ENCODE measurements at regions not wholly inside any gene's neighbourhood (a gene's known extent, or its start where the extent isn't known, plus 50 kb on each side); places are given as distances from the start of the nearest gene placed in this dataset.

GRCh38 chr20:16810216-16810615, 62.1 kb downstream of the OTOR start:
- H3K79me2 ChIP-seq (ENCODE audit: control insufficient read depth, insufficient read depth, low read length) = no peaks in the 10 kb centered on the region
- no peak overlapping the region for H2AFZ ChIP-seq (ENCODE audit: control insufficient read depth, low read depth, low read length)
- SMC1A ChIA-PET (ENCODE audit: uncharacterized antibody, unreplicated experiment) = interaction anchor here (0.7 to 1.5 kb wide), 3 partner anchors 12 to 622 kb away, joined by 3 to 4 read pairs (median 3); no protein-coding TSS in a partner anchor
- ATAC-seq = no peak
- DNase-seq (ENCODE audit: low read depth, low spot score) = no peak
- H4K20me1 ChIP-seq (ENCODE audit: control insufficient read depth, insufficient read depth) = no peaks in the 10 kb centered on the region
- in situ Hi-C loops (cut with MboI) = no loop called here
- TF ChIP-seq NR2F1 (conservative IDR thresholded peaks at IDR 0.05) (no peak), ZNF274 (IDR thresholded peaks at IDR 0.05; ENCODE audit: insufficient read depth, insufficient read length) (no peak), EZH2 (IDR thresholded peaks at IDR 0.05; ENCODE audit: borderline replicate concordance, control insufficient read depth, low read depth, low read length) (no peak), EGR1 (IDR thresholded peaks at IDR 0.05; ENCODE audit: borderline replicate concordance in 1 of 2, low read depth in 2 of 2, low read length in 2 of 2) (no peak), TCF3 (IDR thresholded peaks at IDR 0.05; ENCODE audit: borderline replicate concordance, insufficient read depth, low read depth, low read length) (no peak), SIX5 (IDR thresholded peaks at IDR 0.05; ENCODE audit: low read depth, low read length, severe bottlenecking) (no peak), BRCA1 (IDR thresholded peaks at IDR 0.05; ENCODE audit: low read depth, low read length) (no peak), CEBPB (IDR thresholded peaks at IDR 0.05; ENCODE audit: borderline replicate concordance in 1 of 2, low read depth in 2 of 2, low read length in 2 of 2) (no peak), ZNF207 (IDR thresholded peaks at IDR 0.05; ENCODE audit: borderline replicate concordance) (no peak), E2F8 (IDR thresholded peaks at IDR 0.05; ENCODE audit: low read depth, partially characterized antibody) (no peak), USF1 (IDR thresholded peaks at IDR 0.05; ENCODE audit: borderline replicate concordance, extremely low read length, insufficient read depth, low read depth, low read length) (no peak), IKZF2 (IDR thresholded peaks at IDR 0.05) (no peak), DPF2 (IDR thresholded peaks at IDR 0.05) (no peak), RBBP5 (conservative IDR thresholded peaks at IDR 0.05) (no peak), LARP7 (IDR thresholded peaks at IDR 0.05) (no peak), BMI1 (IDR thresholded peaks at IDR 0.05; ENCODE audit: borderline replicate concordance) (no peak), EED (IDR thresholded peaks at IDR 0.05; ENCODE audit: low read depth) (no peak), JUNB (IDR thresholded peaks at IDR 0.05) (no peak), HCFC1 (IDR thresholded peaks at IDR 0.05; ENCODE audit: low read length) (no peak)
- FAIRE-seq = no peak
- H3K4me1 ChIP-seq (ENCODE audit: control insufficient read depth, insufficient read depth, low read length) = no peaks in the 10 kb centered on the region
- H3K27me3 ChIP-seq (replicated peaks in 1 of 2; ENCODE audit: control insufficient read depth in 2 of 2, insufficient read depth in 2 of 2, low read length in 1 of 2) = no peaks in the 10 kb centered on the region; a peak in 2 of 4 replicates
- H3K9ac ChIP-seq (ENCODE audit: control insufficient read depth, insufficient read depth, low read length) = no peak overlapping the region
- RAD21 ChIA-PET (ENCODE audit: unreplicated experiment) = no interaction called here
- H3K4me2 ChIP-seq (ENCODE audit: control insufficient read depth, insufficient read depth) = no peak overlapping the region
- POLR2A ChIA-PET = no interaction called here
- CTCF ChIA-PET = interaction anchor here (1.0 to 6.2 kb wide), 3 partner anchors 11 to 620 kb away, joined by 3 to 48 read pairs (median 3); no protein-coding TSS in a partner anchor
- BruUV-seq (replicated peaks) = no TSS peak
- no peaks in the 10 kb centered on the region for H3K36me3 ChIP-seq (ENCODE audit: control insufficient read depth in 2 of 2, insufficient read depth in 2 of 2, low read length in 1 of 2)
- WGBS (ENCODE audit: insufficient coverage, insufficient replicate concordance, low lambda C conversion rate, missing lambda C conversion rate) = 24% methylated on average over 3 of the region's 3 CpGs
- intact Hi-C loops (cut with micrococcal nuclease; ENCODE audit: unreplicated experiment) = no loop called here
- no peaks in the 10 kb centered on the region for H3K9me3 ChIP-seq (replicated peaks; ENCODE audit: control insufficient read depth, insufficient read depth, low read length)
- no peak overlapping the region for H3K4me3 ChIP-seq
- H3K27ac ChIP-seq (ENCODE audit: control insufficient read depth, insufficient read depth) = no peak overlapping the region
